Esophagus squamous epithelium (tissue), 5 donors: ENCODE measurements at regions not wholly inside any gene's neighbourhood (a gene's known extent, or its start where the extent isn't known, plus 50 kb on each side); places are given as distances from the start of the nearest gene placed in this dataset.
"Not testable (repeated sequence)": the region's sequence is repeated elsewhere in the genome, so short reads cannot be mapped to it uniquely, and the experiment has no call there.

Experiments used
- DNase-seq: peaks from one replicate; lab custom pipeline; 2025; lab: John Stamatoyannopoulos, UW
- H3K27ac ChIP-seq, 4 donors: fragments of 200-600 bp; sonication (generic); one replicate each; pipeline ENCODE4 v1.5.1; 2016 to 2019; ENCODE audit warnings: mild to moderate bottlenecking in 1 of 4
- H3K27me3 ChIP-seq, 4 donors: fragments of 200-600 bp; sonication (generic); 1 replicate in 3 of 4; 2 replicates in 1 of 4; pipeline versions ENCODE4 v1.5.1 to v1.6.0; 2017 to 2021; ENCODE audit warnings: antibody characterized with exemption in 1 of 4
- H3K36me3 ChIP-seq, 3 donors: fragments of 200-600 bp; sonication (generic); one replicate each; pipeline ENCODE4 v1.5.1; 2016 to 2019
- H3K4me1 ChIP-seq, 3 donors: fragments of 200-600 bp; sonication (generic); one replicate each; pipeline ENCODE4 v1.5.1; 2017 to 2019
- H3K4me3 ChIP-seq, 4 donors: fragments of 200-600 bp; sonication (generic); 1 replicate in 3 of 4; 2 replicates in 1 of 4; pipeline ENCODE4 v1.5.1; 2016 to 2019; ENCODE audit warnings: mild to moderate bottlenecking in 2 of 4, moderate library complexity in 1 of 4
- H3K9me3 ChIP-seq, 3 donors: fragments of 200-600 bp; sonication (generic); one replicate each; pipeline ENCODE4 v1.5.1; 2016 to 2019
- CTCF ChIP-seq, 6 experiments: fragments of 450-650 bp in 4 of 6; fragments of 200-600 bp in 2 of 6; sonication (generic) in 2 of 6; IDR thresholded peaks; one replicate each; pipeline ENCODE4 v1.5.1; 2016 to 2019; ENCODE audit warnings: antibody characterized with exemption in 6 of 6, mild to moderate bottlenecking in 4 of 6, moderate library complexity in 4 of 6
- POLR2A ChIP-seq, 4 donors: fragments of 450-650 bp; IDR thresholded peaks; one replicate each; pipeline ENCODE4 v1.6.1; 2017; ENCODE audit warnings: antibody characterized with exemption in 4 of 4, mild to moderate bottlenecking in 4 of 4, moderate library complexity in 3 of 4
- WGBS, 2 donors: methylation state at CpG; one replicate each; pipeline ENCODE4 v1.1.5; 2018; 5-methylcytosine and 5-hydroxymethylcytosine counted together
- intact Hi-C: fragments of 100-400 bp; cut with DNase I; formaldehyde crosslinking; loops from one replicate; pipeline ENCODE4 v1.15.0; 2022
- donor health status: DM: yes; HTN: yes; CAD: no.

DNA sequence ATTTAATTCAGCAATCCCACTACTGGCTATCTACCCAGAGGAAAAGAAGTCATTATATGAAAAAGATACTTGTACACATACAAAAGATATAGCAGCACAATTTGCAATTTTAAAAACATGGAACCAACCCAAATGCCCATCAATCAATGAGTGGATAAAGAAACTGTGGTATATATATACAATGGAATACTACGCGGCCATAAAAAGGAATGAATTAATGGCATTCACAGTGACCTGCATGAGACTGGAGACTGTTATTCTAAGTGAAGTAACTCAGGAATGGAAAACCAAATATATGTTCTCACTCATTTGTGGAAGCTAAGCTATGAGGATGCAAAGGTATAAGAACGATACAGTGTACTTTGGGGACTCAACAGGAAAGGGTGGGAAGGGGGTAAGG is 102.8 kb upstream of the KCNMA1 start:
- H3K27ac ChIP-seq, H3K4me3 ChIP-seq, H3K27me3 ChIP-seq, intact Hi-C loops, DNase-seq, H3K9me3 ChIP-seq, H3K4me1 ChIP-seq, H3K36me3 ChIP-seq: not testable (repeated sequence)
- 92 to 96% methylated on average over 3 of the region's 3 CpGs for WGBS, 2 donors

DNA sequence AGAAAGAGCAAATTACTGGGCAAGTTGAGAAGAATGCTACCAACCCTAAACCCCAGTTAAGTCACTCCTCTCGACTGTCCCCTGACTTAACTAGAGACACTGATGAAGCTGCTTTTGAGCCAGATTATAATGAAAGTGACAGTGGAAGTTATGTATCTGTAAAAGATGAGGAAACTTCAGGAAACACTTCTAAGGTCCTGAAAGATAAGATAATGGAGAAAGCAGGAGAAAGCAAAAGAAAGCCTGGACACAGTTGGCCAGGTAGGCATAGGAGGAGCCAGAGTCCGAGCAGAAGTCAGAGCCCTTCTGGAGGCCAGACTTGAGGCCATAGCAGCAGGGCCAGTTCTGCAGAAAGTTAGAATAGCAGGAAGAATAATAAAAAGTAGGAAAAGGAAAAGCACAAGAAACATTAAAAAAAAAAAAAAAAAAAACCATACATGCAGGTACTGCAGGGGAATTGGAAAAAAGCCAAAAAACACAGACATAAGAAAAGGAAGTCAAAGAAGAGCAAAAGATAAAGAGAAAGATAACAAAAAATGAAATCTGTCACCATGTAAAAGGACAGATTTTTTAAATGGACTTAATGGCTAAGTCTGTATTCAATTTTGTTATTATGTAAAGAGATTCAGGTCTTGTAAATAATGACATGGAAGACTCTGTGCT is 101.0 kb upstream of the KCNMA1 start:
- no peaks in the 10 kb centered on the region for H3K27me3 ChIP-seq
- H3K36me3 ChIP-seq, result no peaks in the 10 kb centered on the region
- intact Hi-C loops, result no loop called here
- no peak for TF ChIP-seq CTCF (IDR thresholded peaks at IDR 0.05)
- TF ChIP-seq POLR2A (IDR thresholded peaks at IDR 0.05), result no peak
- no peak overlapping the region for H3K27ac ChIP-seq
- no peaks in the 10 kb centered on the region for H3K4me1 ChIP-seq
- H3K4me3 ChIP-seq, result no peak overlapping the region
- 46 to 64% methylated on average over 2 of the region's 2 CpGs for WGBS, 2 donors
- peaks cover 0 to 8% (median 5%) of the 10 kb centered on the region in 3 donors for H3K9me3 ChIP-seq
- DNase-seq, result no peak

DNA sequence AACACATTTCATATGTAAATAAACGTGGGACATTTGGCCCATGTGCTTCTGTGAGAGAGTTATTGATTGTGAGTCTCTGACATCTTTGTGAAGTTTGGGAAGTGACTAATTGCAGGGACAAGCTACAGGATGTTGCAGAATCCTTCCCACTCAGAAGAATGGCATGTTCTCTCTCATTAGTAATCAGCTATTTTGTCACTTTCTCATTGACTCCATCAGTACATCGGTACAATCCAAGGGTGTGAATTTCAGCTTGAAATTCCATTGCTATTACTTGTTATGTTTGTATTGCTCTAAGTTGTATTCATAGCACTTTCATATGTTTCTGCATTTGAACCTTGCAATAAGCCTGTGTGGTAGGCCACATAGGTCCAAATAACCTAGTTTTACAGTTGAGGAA is 100.0 kb upstream of the KCNMA1 start:
- Histone ChIP-seq H3K27ac (no peak overlapping the region), H3K4me1 (no peaks in the 10 kb centered on the region), H3K36me3 (no peaks in the 10 kb centered on the region), H3K27me3 (no peaks in the 10 kb centered on the region), H3K4me3 (no peak overlapping the region), H3K9me3 (peaks cover 0 to 8% (median 5%) of the 10 kb centered on the region in 3 donors)
- intact Hi-C loops, result no loop called here
- no peak for DNase-seq
- WGBS, 2 donors, result 27 to 34% methylated on average over 2 of the region's 2 CpGs
- TF ChIP-seq POLR2A (IDR thresholded peaks at IDR 0.05), result no peak
- TF ChIP-seq CTCF (IDR thresholded peaks at IDR 0.05), result no peak

DNA sequence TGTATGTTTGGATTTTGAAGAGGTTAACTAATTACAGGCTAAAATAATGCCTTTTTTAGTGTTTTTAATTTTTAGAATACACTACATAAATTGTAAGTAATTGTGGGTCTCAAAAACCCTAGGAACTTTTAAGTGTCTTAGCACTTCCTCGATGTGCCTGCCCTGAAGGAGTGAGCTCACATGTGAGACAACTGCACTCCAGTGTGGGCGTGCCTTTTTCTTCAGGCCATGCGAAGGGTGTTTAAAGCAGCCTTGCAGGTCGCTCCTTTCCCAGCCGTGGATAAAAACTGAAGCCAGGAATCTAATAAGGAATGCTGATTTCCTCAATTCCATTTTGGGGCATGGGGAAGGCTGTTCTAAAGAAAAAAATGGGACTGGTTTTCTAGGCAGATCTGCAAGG is 97.5 kb upstream of the KCNMA1 start:
- H3K4me3 ChIP-seq, DNase-seq, H3K36me3 ChIP-seq, H3K4me1 ChIP-seq, intact Hi-C loops, H3K27me3 ChIP-seq, H3K9me3 ChIP-seq, H3K27ac ChIP-seq: not testable (repeated sequence)
- WGBS, 2 donors, result 39 to 45% methylated on average over 5 of the region's 5 CpGs

- 67 to 84% methylated on average over 12 to 20 of the region's 23 CpGs for WGBS, 2 donors
These were observed 94.8 kb upstream of the KCNMA1 start for GRCh38 chr10:77732213-77733003.

More at GRCh38 chr10:77732213-77733003, 94.8 kb upstream of the KCNMA1 start:
- DNase-seq, result no peak
- Histone ChIP-seq H3K36me3 (no peaks in the 10 kb centered on the region), H3K4me3 (no peak overlapping the region), H3K9me3 (peaks cover 0 to 8% (median 0%) of the 10 kb centered on the region in 3 donors), H3K4me1 (no peaks in the 10 kb centered on the region), H3K27ac (no peak overlapping the region), H3K27me3 (no peaks in the 10 kb centered on the region)
- intact Hi-C loops, result no loop called here
- no peak for TF ChIP-seq POLR2A (IDR thresholded peaks at IDR 0.05)
- TF ChIP-seq CTCF (IDR thresholded peaks at IDR 0.05), result no peak
